Endothelial cell of umbilical vein (primary cell): ENCODE measurements at regions not wholly inside any gene's neighbourhood (a gene's known extent, or its start where the extent isn't known, plus 50 kb on each side); places are given as distances from the start of the nearest gene placed in this dataset.

Source experiments
- EZH2 ChIP-seq: IDR thresholded peaks from 2 replicates; pipeline ENCODE4 v1.6.1; 2012; ENCODE audit warnings: borderline replicate concordance, low read depth, mild to moderate bottlenecking, moderate library complexity, low read length, inconsistent platforms; ENCODE audit not compliant: severe bottlenecking
- JUN ChIP-seq: IDR thresholded peaks from 2 replicates; pipeline ENCODE4 v1.6.1; 2011; ENCODE audit warnings: borderline replicate concordance, low read depth; ENCODE audit not compliant: insufficient read length, insufficient read depth
- POLR2A ChIP-seq: IDR thresholded peaks from 2 replicates; pipeline ENCODE4 v1.6.1; 2012; ENCODE audit warnings: low read depth, mild to moderate bottlenecking, control low read depth, low read length
- TF ChIP-seq, protein P1 (sequence below), 2 donors: IDR thresholded peaks; 1 replicate in 1 of 2; 2 replicates in 1 of 2; pipeline ENCODE4 v1.5.1; 2011; ENCODE audit warnings: low read length in 2 of 2, mild to moderate bottlenecking in 2 of 2, moderate library complexity in 2 of 2, control low read depth in 1 of 2, inconsistent platforms in 1 of 2, low read depth in 1 of 2; ENCODE audit not compliant: insufficient read depth in 1 of 2; ENCODE audit errors: extremely low read depth in 1 of 2
- TF ChIP-seq, protein P2 (sequence below): IDR thresholded peaks from 2 replicates; pipeline ENCODE4 v1.6.1; 2011; ENCODE audit not compliant: insufficient read depth, insufficient read length

DNA sequence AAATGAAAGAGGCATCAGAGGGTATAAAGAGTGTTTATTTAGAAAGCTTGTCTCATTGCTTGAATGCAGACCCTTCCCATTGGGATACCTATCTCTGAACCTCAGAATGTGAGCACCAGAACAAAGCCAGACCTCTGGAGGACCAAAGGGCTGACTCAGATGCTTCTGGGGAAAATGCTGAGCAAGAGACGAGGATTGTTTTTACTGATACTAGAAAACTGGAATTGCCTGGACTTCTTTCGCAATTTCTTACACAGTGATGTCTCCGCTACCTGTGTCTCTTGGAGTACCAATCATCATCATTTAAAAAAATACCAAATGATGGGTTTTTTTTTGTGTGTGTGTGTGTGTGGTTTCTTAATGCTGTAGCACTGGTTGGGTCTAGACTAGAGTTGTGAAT is 55.6 kb upstream of the CCDC85A start:
- TF ChIP-seq POLR2A (no peak), JUN (no peak), EZH2 (no peak)
- TF ChIP-seq, protein P1, sequence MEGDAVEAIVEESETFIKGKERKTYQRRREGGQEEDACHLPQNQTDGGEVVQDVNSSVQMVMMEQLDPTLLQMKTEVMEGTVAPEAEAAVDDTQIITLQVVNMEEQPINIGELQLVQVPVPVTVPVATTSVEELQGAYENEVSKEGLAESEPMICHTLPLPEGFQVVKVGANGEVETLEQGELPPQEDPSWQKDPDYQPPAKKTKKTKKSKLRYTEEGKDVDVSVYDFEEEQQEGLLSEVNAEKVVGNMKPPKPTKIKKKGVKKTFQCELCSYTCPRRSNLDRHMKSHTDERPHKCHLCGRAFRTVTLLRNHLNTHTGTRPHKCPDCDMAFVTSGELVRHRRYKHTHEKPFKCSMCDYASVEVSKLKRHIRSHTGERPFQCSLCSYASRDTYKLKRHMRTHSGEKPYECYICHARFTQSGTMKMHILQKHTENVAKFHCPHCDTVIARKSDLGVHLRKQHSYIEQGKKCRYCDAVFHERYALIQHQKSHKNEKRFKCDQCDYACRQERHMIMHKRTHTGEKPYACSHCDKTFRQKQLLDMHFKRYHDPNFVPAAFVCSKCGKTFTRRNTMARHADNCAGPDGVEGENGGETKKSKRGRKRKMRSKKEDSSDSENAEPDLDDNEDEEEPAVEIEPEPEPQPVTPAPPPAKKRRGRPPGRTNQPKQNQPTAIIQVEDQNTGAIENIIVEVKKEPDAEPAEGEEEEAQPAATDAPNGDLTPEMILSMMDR (IDR thresholded peaks at IDR 0.05; ENCODE audit: extremely low read depth in 1 of 2, insufficient read depth in 1 of 2, low read depth in 1 of 2, low read length in 2 of 2): no peak
- TF ChIP-seq, protein P2, sequence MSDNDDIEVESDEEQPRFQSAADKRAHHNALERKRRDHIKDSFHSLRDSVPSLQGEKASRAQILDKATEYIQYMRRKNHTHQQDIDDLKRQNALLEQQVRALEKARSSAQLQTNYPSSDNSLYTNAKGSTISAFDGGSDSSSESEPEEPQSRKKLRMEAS: no peak
